A673 (cell line): ENCODE measurements at regions not wholly inside any gene's neighbourhood (a gene's known extent, or its start where the extent isn't known, plus 50 kb on each side); places are given as distances from the start of the nearest gene placed in this dataset.

Experiments
- EZH2 ChIP-seq: fragments of 200-600 bp; sonication (generic); IDR thresholded peaks from 2 replicates; pipeline ENCODE4 v1.6.1; 2017; ENCODE audit warnings: borderline replicate concordance, low read depth, mild to moderate bottlenecking, mixed read lengths, antibody characterized with exemption, low read length; ENCODE audit not compliant: poor library complexity, severe bottlenecking
- TF ChIP-seq, protein P1 (sequence below): fragments of 300-800, 200-600 bp; sonication (generic); conservative IDR thresholded peaks from 2 replicates; pipeline ENCODE4 v1.5.1; 2017; ENCODE audit warnings: low read depth, mild to moderate bottlenecking, antibody characterized with exemption, low read length, moderate library complexity, mixed read lengths

DNA sequence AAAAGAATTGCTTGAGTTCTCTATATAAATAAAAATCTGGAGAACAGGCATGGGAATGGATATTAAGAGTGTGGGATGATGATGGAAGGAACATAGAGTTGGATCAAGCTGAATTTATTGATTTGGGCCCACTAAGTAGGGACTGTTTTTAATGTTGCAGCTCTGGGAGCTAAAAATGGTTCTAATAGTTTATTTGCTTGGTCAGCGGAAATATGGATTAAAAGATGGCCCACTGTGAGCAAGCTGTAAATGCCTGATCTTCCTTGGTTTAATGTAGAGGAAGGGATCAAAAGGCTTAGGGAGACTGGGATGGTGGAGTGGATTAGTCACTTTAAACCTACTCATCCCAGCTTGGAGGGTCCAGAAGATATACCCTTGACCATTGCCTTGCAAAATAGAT lies 429.4 kb upstream of the NXPH2 start:
- TF ChIP-seq, protein P1, sequence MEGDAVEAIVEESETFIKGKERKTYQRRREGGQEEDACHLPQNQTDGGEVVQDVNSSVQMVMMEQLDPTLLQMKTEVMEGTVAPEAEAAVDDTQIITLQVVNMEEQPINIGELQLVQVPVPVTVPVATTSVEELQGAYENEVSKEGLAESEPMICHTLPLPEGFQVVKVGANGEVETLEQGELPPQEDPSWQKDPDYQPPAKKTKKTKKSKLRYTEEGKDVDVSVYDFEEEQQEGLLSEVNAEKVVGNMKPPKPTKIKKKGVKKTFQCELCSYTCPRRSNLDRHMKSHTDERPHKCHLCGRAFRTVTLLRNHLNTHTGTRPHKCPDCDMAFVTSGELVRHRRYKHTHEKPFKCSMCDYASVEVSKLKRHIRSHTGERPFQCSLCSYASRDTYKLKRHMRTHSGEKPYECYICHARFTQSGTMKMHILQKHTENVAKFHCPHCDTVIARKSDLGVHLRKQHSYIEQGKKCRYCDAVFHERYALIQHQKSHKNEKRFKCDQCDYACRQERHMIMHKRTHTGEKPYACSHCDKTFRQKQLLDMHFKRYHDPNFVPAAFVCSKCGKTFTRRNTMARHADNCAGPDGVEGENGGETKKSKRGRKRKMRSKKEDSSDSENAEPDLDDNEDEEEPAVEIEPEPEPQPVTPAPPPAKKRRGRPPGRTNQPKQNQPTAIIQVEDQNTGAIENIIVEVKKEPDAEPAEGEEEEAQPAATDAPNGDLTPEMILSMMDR: no peak
- TF ChIP-seq EZH2: no peak
